Keratinocyte (primary cell): ENCODE measurements at regions not wholly inside any gene's neighbourhood (a gene's known extent, or its start where the extent isn't known, plus 50 kb on each side); places are given as distances from the start of the nearest gene placed in this dataset.

Experiments used
- DNase-seq: peaks from one replicate; pipeline ENCODE4 v3.0.0-alpha.2; 2011; ENCODE audit warnings: low read depth, missing footprints, low spot score
- FAIRE-seq: peaks from 2 replicates; lab custom pipeline; 2011; peaks lifted over from hg19 to GRCh38; lab: Jason Lieb, UNC
- H2AFZ ChIP-seq: 2 replicates; pipeline ENCODE4 v1.6.0; 2012; ENCODE audit warnings: low read length, control low read depth, inconsistent platforms; ENCODE audit not compliant: control insufficient read depth
- H3K27ac ChIP-seq: 2 replicates; pipeline ENCODE4 v1.5.1; 2011; ENCODE audit warnings: low read length; ENCODE audit not compliant: control insufficient read depth, insufficient read depth
- H3K27me3 ChIP-seq: 3 replicates; pipeline ENCODE4 v1.6.0; 2011; ENCODE audit warnings: low read length; ENCODE audit not compliant: control insufficient read depth, insufficient read depth; ENCODE audit errors: extremely low read depth
- H3K36me3 ChIP-seq, 2 experiments: 2 replicates in 1 of 2; 3 replicates in 1 of 2; pipeline ENCODE4 v1.5.1; 2011; ENCODE audit warnings: low read length in 2 of 2, mild to moderate bottlenecking in 1 of 2; ENCODE audit not compliant: control insufficient read depth in 2 of 2, insufficient read depth in 2 of 2; ENCODE audit errors: extremely low read depth in 1 of 2
- H3K4me1 ChIP-seq: 3 replicates; pipeline ENCODE4 v1.5.1; 2011; ENCODE audit warnings: low read length; ENCODE audit not compliant: control insufficient read depth, insufficient read depth; ENCODE audit errors: extremely low read depth
- H3K4me2 ChIP-seq: 3 replicates; pipeline ENCODE4 v1.6.0; 2011; ENCODE audit warnings: low read depth, low read length; ENCODE audit not compliant: control insufficient read depth, insufficient read depth; ENCODE audit errors: extremely low read depth
- H3K4me3 ChIP-seq, 3 experiments: fragments of 200-600 bp in 1 of 3; sonication (generic) in 1 of 3; 2 replicates in 2 of 3; 3 replicates in 1 of 3; pipeline ENCODE4 v1.5.1; 2011 to 2016; ENCODE audit warnings: low read length in 3 of 3, mild to moderate bottlenecking in 3 of 3, control low read depth in 2 of 3, inconsistent platforms in 1 of 3, low read depth in 1 of 3, mixed read lengths in 1 of 3, mixed run types in 1 of 3, moderate library complexity in 1 of 3; ENCODE audit not compliant: control insufficient read depth in 2 of 3, insufficient read depth in 2 of 3; ENCODE audit errors: extremely low read depth in 1 of 3
- H3K79me2 ChIP-seq: 2 replicates; pipeline ENCODE4 v1.6.0; 2012; ENCODE audit warnings: low read length; ENCODE audit not compliant: control insufficient read depth, insufficient read depth
- H3K9ac ChIP-seq: 3 replicates; pipeline ENCODE4 v1.6.0; 2011; ENCODE audit warnings: low read length; ENCODE audit not compliant: control insufficient read depth, insufficient read depth; ENCODE audit errors: extremely low read depth
- H3K9me1 ChIP-seq: 3 replicates; pipeline ENCODE4 v1.6.0; 2011; ENCODE audit warnings: low read length; ENCODE audit not compliant: control insufficient read depth, insufficient read depth; ENCODE audit errors: extremely low read depth
- H3K9me3 ChIP-seq: 2 replicates; pipeline ENCODE4 v1.5.1; 2012; ENCODE audit warnings: low read depth, low read length; ENCODE audit not compliant: control insufficient read depth
- H4K20me1 ChIP-seq: 3 replicates; pipeline ENCODE4 v1.6.0; 2011; ENCODE audit warnings: low read length; ENCODE audit not compliant: control insufficient read depth, insufficient read depth; ENCODE audit errors: extremely low read depth
- CTCF ChIP-seq, 3 experiments: IDR thresholded peaks in 1 of 3; conservative IDR thresholded peaks in 1 of 3; optimal IDR thresholded peaks in 1 of 3; 2 replicates in 2 of 3; 3 replicates in 1 of 3; pipeline versions ENCODE3 to v1.5.1; 2011; ENCODE audit warnings: low read length in 3 of 3, mild to moderate bottlenecking in 3 of 3, moderate library complexity in 2 of 3, control low read depth in 1 of 3, inconsistent platforms in 1 of 3; ENCODE audit not compliant: insufficient read depth in 2 of 3; ENCODE audit errors: extremely low read depth in 1 of 3
- EZH2 ChIP-seq: IDR thresholded peaks from one replicate; pipeline ENCODE4 v1.6.1; 2012; ENCODE audit warnings: inconsistent platforms, mild to moderate bottlenecking, low read length, moderate library complexity
- dilution Hi-C: fragments of 300-500 bp; cut with MboI; formaldehyde crosslinking; loops from one replicate; pipeline ENCODE4 v1.7.0; 2020; ENCODE audit warnings: low sequenced_read_pairs; ENCODE audit not compliant: extremely low pct_ligation_motif_present

- Histone ChIP-seq H3K9ac (no peak overlapping the region), H4K20me1 (no peaks in the 10 kb centered on the region), H3K36me3 (no peaks in the 10 kb centered on the region), H2AFZ (no peak overlapping the region), H3K4me3 (no peak overlapping the region), H3K4me2 (no peak overlapping the region), H3K4me1 (no peaks in the 10 kb centered on the region), H3K9me3 (no peaks in the 10 kb centered on the region), H3K27me3 (no peaks in the 10 kb centered on the region), H3K27ac (no peak overlapping the region), H3K9me1 (no peaks in the 10 kb centered on the region), H3K79me2 (no peaks in the 10 kb centered on the region)
- FAIRE-seq: no peak
- dilution Hi-C loops: no loop called here
- no peak for TF ChIP-seq EZH2
- no peak for TF ChIP-seq CTCF (optimal IDR thresholded peaks at IDR 0.05 in 1 of 3, IDR thresholded peaks at IDR 0.05 in 1 of 3, conservative IDR thresholded peaks at IDR 0.05 in 1 of 3; ENCODE audit: extremely low read depth in 1 of 3, insufficient read depth in 2 of 3, low read length in 3 of 3)
- DNase-seq: no peak
Observed at GRCh38 chr4:152189451-152190179, 346.3 kb downstream of the FBXW7 start.

- no peak for DNase-seq
- no peak for FAIRE-seq
- Histone ChIP-seq H3K27me3 (no peaks in the 10 kb centered on the region), H3K27ac (no peak overlapping the region), H2AFZ (no peak overlapping the region), H4K20me1 (no peaks in the 10 kb centered on the region), H3K79me2 (no peaks in the 10 kb centered on the region), H3K4me1 (no peaks in the 10 kb centered on the region), H3K9ac (no peak overlapping the region), H3K4me3 (no peak overlapping the region), H3K36me3 (no peaks in the 10 kb centered on the region), H3K9me3 (no peaks in the 10 kb centered on the region), H3K4me2 (no peak overlapping the region), H3K9me1 (no peaks in the 10 kb centered on the region)
- no peak for TF ChIP-seq CTCF (optimal IDR thresholded peaks at IDR 0.05 in 1 of 3, IDR thresholded peaks at IDR 0.05 in 1 of 3, conservative IDR thresholded peaks at IDR 0.05 in 1 of 3; ENCODE audit: extremely low read depth in 1 of 3, insufficient read depth in 2 of 3, low read length in 3 of 3)
- TF ChIP-seq EZH2: no peak
- dilution Hi-C loops: no loop called here
Observed at GRCh38 chr4:152188801-152189200, 347.1 kb downstream of the FBXW7 start.
